Muscle of leg (tissue), 3 donors: ENCODE measurements at regions not wholly inside any gene's neighbourhood (a gene's known extent, or its start where the extent isn't known, plus 50 kb on each side); places are given as distances from the start of the nearest gene placed in this dataset.
"Not testable (repeated sequence)": the region's sequence is repeated elsewhere in the genome, so short reads cannot be mapped to it uniquely, and the experiment has no call there.

ENCODE experiments used
- DNase-seq: peaks from one replicate; pipeline ENCODE4 v3.0.0; 2013
- H3K27ac ChIP-seq: one replicate; pipeline ENCODE4 v1.5.1; 2013; ENCODE audit warnings: mild to moderate bottlenecking, low read length, control low read depth
- H3K27me3 ChIP-seq: one replicate; pipeline ENCODE4 v1.6.1; 2013; ENCODE audit warnings: low read length; ENCODE audit not compliant: control insufficient read depth, insufficient read depth
- H3K36me3 ChIP-seq: one replicate; pipeline ENCODE4 v1.6.1; 2013; ENCODE audit warnings: low read length; ENCODE audit not compliant: control insufficient read depth, insufficient read depth
- H3K4me1 ChIP-seq: one replicate; pipeline ENCODE4 v1.6.1; 2013; ENCODE audit warnings: low read length; ENCODE audit not compliant: control insufficient read depth, insufficient read depth
- H3K4me3 ChIP-seq: one replicate; pipeline ENCODE4 v1.5.1; 2013; ENCODE audit warnings: low read length, control low read depth
- H3K9me3 ChIP-seq: replicated peaks from 2 replicates; pipeline ENCODE4 v1.6.1; 2013; ENCODE audit warnings: low read depth, low read length; ENCODE audit not compliant: control insufficient read depth
- WGBS: methylation state at CpG from one replicate; pipeline ENCODE4 v1.1.5; 2013; ENCODE audit warnings: missing lambda C conversion rate; ENCODE audit not compliant: insufficient coverage; 5-methylcytosine and 5-hydroxymethylcytosine counted together

DNA sequence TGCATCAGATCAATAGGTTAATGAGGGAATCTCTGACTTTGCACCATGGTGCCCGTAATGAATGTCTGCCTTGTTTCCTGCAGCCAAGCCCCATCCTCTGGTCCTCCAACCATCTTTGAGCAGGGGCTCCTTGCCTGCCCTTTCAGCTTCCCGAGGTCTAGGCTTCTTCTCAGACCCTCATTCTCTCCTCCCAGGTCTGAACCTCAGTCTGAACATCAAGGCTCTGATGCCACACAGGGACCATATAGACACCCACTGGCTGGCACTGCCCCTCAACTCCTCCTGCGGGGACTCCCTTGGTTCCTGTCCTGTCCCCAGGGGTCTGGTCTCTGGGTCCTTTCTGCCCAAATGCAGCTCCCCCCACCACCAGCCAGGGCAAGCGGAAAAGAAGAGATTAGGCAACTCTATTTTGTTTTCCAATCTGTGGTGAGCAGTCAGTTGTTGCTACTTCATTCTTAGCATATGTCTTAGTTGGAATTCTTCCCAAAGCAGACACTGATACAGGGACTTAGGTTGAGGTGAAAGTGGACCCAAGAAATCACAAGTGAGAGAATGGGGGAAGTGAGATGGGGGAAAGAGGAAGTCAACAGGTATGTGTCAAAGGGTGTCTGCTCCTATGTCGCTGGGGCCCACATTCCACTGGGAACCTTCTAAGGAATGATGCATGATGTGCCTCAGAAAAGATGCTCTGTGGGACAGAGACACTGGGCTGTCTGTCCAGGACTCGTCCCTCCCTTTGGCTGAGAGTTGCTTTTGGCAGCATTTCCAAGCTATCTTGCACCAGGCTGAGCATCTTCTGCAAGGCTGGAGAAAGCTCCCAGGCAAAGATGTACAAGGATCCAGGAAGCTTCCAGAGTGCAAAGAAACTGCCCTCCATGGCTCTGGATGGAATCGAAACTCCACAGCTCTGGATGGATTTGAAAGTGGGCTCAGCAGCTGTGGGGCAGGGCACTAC lies 1096.5 kb upstream of the TMEM132C start:
- 51% methylated on average over 5 of the region's 7 CpGs for whole genome bisulfite sequencing
- H3K4me1 ChIP-seq: peaks cover 3% of the 10 kb centered on the region

DNA sequence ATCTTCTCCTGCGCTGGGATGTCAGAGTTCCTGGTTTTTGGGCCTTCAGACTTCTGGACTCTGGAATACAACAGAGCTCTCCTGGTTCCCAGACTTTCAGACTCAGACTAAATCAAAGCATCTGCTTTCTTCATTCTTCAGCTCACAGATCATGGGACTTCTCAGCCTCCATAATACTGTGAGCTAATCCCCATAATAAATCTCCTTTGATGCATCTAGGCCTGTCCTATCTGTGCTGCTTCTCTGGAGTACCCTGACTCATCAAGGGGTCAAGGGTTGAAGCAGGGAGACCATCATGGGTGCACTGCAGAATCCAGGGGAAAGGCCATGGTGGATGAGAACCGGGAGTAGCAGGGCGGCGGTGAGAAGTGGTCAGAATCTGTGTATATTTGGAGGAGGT lies 1094.1 kb upstream of the TMEM132C start:
- H3K36me3 ChIP-seq: no peaks in the 10 kb centered on the region
- no peaks in the 10 kb centered on the region for H3K27me3 ChIP-seq
- WGBS: 96% methylated on average over 4 of the region's 4 CpGs
- H3K4me3 ChIP-seq: no peak overlapping the region
- no peak overlapping the region for H3K27ac ChIP-seq
- DNase-seq: no peak
- peaks cover 3% of the 10 kb centered on the region for H3K4me1 ChIP-seq
- H3K9me3 ChIP-seq: peaks cover 16% of the 10 kb centered on the region

More for the DNA sequence above, 1096.5 kb upstream of the TMEM132C start:
- DNase-seq: peak; percentile 45
- H3K4me3 ChIP-seq: no peak overlapping the region
- H3K36me3 ChIP-seq: no peaks in the 10 kb centered on the region
- no peak overlapping the region for H3K27ac ChIP-seq
- H3K9me3 ChIP-seq: peaks cover 3% of the 10 kb centered on the region
- no peaks in the 10 kb centered on the region for H3K27me3 ChIP-seq

DNA sequence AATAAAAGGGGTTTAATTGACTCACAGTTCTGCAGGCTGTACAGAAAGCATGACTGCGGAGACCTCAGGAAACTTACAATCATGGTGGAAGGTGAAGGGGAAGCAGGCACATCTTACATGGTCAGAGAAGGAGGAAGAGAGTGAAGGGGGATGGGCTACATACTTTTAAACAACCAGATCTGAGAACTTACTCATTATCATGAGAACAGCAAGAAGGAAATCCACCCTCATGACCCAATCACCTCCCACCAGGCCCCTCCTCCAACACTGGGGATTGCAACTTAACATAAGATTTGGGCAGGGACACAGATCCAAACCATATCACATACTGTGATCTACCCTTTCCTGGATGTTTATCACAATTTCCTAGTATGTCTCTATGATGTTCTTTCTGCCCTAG lies 1093.0 kb upstream of the TMEM132C start:
- H3K36me3 ChIP-seq, H3K4me1 ChIP-seq, DNase-seq, H3K4me3 ChIP-seq, H3K27ac ChIP-seq, H3K27me3 ChIP-seq: not testable (repeated sequence)
- WGBS: no CpG with 5 or more reads among the region's 1 CpG
- peaks cover 19% of the 10 kb centered on the region for H3K9me3 ChIP-seq

DNA sequence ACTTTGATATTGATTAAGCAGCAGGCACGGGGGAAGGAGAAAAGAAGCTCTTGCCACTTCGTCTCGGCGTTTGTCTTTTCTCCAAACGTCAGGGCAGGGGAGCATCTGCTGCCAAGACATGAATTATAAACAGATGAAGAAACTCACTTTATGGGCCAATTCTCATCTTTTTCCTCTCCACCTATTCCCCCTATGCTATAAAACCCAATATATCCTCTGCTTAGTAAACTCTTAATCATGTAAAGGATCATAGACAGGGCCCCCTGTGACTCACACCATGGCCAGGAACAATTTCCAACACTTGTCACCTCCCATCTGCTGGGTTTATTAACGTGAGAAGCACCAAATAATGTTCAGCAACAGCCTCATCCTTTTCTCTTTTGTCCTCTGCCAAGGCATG lies 1092.1 kb upstream of the TMEM132C start:
- Histone ChIP-seq H3K27ac (no peak overlapping the region), H3K9me3 (peaks cover 19% of the 10 kb centered on the region), H3K4me3 (no peak overlapping the region), H3K27me3 (no peaks in the 10 kb centered on the region), H3K36me3 (no peaks in the 10 kb centered on the region), H3K4me1 (peaks cover 3% of the 10 kb centered on the region)
- peak; percentile 56 for DNase-seq
- WGBS: no CpG with 5 or more reads among the region's 6 CpGs

DNA sequence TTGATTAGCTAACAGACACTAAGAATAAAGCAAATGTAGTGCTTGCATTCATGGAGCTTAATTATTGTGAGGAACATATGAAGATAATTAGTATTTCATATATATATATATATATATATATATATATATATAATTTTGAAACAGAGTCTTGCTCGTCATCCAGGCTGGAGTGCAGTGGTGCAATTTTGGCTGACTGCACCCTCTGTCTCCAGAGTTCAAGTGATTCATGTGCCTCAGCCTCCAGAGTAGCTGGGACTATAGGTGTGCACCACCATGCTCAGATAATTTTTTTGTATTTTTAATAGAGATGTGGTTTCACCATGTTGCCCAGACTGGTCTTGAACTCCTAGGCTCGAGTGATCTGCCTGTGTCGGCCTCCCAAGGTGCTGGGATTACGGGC lies 1091.6 kb upstream of the TMEM132C start:
- Histone ChIP-seq H3K4me3 (no peak overlapping the region), H3K4me1 (peaks cover 3% of the 10 kb centered on the region), H3K9me3 (peaks cover 19% of the 10 kb centered on the region), H3K27ac (no peak overlapping the region), H3K36me3 (no peaks in the 10 kb centered on the region), H3K27me3 (no peaks in the 10 kb centered on the region)
- no peak for DNase-seq
- WGBS: no CpG with 5 or more reads among the region's 4 CpGs

DNA sequence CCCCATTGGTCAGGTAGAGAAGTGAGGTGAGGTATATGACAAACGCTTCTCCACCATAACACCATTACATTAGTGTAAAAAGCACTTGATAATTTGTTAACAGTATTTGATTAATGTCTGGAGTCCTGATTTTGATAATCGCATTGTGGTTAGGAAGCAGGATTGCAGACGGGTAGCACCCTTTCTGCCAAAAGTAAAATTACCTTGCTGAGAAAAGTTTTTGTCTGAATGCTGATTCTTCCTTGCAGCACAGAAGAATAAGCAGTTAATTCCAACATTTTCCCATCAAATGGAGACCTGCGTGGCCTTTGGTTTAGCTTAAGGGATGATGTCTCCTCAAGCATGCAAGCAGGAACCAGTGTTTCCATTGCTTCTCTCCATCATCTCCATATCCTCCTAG lies 1090.2 kb upstream of the TMEM132C start:
- 100% methylated on average over 1 of the region's 4 CpGs for WGBS

DNA sequence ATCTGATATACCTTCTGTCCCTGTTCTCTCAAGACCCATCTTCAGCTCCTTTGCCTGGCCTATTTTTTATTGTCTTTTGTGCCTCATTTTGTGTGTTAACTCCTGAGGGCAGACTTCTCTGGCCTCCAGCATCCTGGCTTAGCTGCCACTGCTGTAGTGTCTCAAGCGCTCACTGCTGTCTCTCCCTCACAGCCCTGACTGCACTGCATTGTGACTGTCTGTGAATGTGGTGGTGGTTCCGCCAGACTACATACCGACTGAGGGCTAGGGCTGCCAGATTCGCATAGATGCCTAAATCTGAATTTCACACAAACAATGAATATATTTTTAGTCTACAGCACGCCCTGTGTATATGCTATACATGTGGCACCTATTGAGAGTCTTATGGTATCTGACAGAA lies 1088.9 kb upstream of the TMEM132C start:
- H3K9me3 ChIP-seq: peaks cover 16% of the 10 kb centered on the region
- WGBS: no CpG with 5 or more reads among the region's 5 CpGs

More for the DNA sequence above, 1090.2 kb upstream of the TMEM132C start:
- H3K4me1 ChIP-seq: no peaks in the 10 kb centered on the region
- no peak overlapping the region for H3K27ac ChIP-seq
- H3K36me3 ChIP-seq: no peaks in the 10 kb centered on the region
- H3K4me3 ChIP-seq: no peak overlapping the region
- H3K27me3 ChIP-seq: no peaks in the 10 kb centered on the region
- no peak for DNase-seq
- peaks cover 19% of the 10 kb centered on the region for H3K9me3 ChIP-seq

DNA sequence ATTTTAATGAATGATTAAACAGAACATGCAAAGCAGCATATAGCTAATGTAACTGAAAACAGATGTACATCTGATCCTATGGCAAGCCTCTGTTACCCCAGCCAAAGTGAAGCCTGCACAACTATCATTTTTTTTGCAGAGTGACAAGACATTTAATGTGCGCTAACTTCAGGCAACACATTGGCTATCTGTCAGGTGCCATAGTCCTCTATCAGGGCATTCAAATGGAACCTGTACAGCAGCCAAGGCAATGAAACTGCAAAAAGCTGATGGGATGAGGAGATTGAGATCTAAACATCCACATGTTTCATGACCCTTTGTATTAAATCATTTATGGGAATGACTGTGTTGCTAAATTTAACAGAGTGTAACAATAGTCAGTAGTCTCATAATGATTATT lies 1088.5 kb upstream of the TMEM132C start:
- Histone ChIP-seq H3K36me3 (no peaks in the 10 kb centered on the region), H3K9me3 (peaks cover 16% of the 10 kb centered on the region), H3K27me3 (no peaks in the 10 kb centered on the region), H3K4me3 (no peak overlapping the region), H3K27ac (no peak overlapping the region), H3K4me1 (no peaks in the 10 kb centered on the region)
- WGBS: 60% methylated on average over 1 of the region's 1 CpG
- no peak for DNase-seq

More for the DNA sequence above, 1088.9 kb upstream of the TMEM132C start:
- Histone ChIP-seq H3K36me3 (no peaks in the 10 kb centered on the region), H3K4me1 (no peaks in the 10 kb centered on the region), H3K27ac (no peak overlapping the region), H3K27me3 (no peaks in the 10 kb centered on the region), H3K4me3 (no peak overlapping the region)
- DNase-seq: no peak

DNA sequence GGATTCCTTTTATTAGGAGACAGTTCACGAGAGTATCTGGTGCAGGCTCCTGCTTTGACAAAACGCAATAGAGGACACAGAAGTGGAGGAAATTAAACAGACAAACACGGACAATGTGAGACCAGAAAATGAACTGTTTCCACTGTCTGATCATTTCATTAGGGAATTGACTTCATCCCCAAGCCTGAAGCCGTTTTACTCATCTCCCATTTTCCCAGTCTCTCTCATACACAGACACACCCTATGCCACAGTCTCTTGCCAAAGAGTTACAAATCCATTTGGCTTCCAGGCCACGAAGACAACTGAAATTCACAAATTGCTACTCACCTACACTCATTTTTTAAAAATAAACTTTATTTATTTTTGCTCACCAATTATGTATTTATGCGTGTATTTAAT lies 1087.8 kb upstream of the TMEM132C start:
- no peak overlapping the region for H3K27ac ChIP-seq
- H3K4me3 ChIP-seq: no peak overlapping the region
- no peaks in the 10 kb centered on the region for H3K4me1 ChIP-seq
- no peaks in the 10 kb centered on the region for H3K27me3 ChIP-seq
- peaks cover 16% of the 10 kb centered on the region for H3K9me3 ChIP-seq
- H3K36me3 ChIP-seq: no peaks in the 10 kb centered on the region
- peak; percentile 69 for DNase-seq
- WGBS: 37% methylated on average over 3 of the region's 6 CpGs

DNA sequence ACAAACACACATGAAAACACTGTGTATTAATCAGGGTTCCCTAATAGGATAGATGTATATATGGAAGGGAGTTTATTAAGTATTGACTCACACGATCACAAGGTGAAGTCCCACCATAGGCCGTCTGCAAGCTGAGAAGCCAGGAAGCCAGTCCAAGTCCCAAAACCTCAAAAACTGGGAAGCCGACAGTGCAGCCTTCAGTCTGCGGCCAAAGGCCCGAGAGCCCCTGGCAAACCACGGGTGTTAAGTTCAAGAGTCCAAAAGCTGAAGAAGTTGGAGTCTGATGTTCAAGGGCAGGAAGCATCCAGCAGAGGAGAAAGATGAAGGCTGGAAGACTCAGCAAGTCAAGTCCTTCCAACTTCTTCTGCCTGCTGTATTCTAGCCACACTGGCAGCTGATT lies 1085.0 kb upstream of the TMEM132C start:
- WGBS: 83% methylated on average over 4 of the region's 6 CpGs

More for the DNA sequence above, 1085.0 kb upstream of the TMEM132C start:
- Histone ChIP-seq H3K27ac (no peak overlapping the region), H3K4me1 (no peaks in the 10 kb centered on the region), H3K36me3 (no peaks in the 10 kb centered on the region), H3K4me3 (no peak overlapping the region), H3K9me3 (peaks cover 8% of the 10 kb centered on the region), H3K27me3 (no peaks in the 10 kb centered on the region)
- DNase-seq: no peak
